GM12878 (cell line): ENCODE measurements at regions not wholly inside any gene's neighbourhood (a gene's known extent, or its start where the extent isn't known, plus 50 kb on each side); places are given as distances from the start of the nearest gene placed in this dataset.

Experiments
- ATAC-seq: fragments of 200-7000 bp; cut with Tn5 transposase; 3 replicates; pipeline ENCODE4 v1.9.1; 2020; ENCODE audit warnings: mild to moderate bottlenecking, moderate library complexity
- BruUV-seq: library from RNA; stranded (reverse); fragments of 400-500 nt; replicated peaks from 2 replicates; lab custom pipeline; 2021; lab: Mats Ljungman, UMichigan
- CTCF ChIA-PET: fragments of 300-600 bp; sonication (Branson Sonifier 250); formaldehyde crosslinking; extraction: SDS; loops from one replicate; lab custom pipeline; 2021; ENCODE audit warnings: inconsistent platforms; lab: Yijun Ruan, JAX
- POLR2A ChIA-PET: fragments of 350-600 bp; formaldehyde crosslinking; extraction: SDS; loops from one replicate; lab custom pipeline; 2021; ENCODE audit warnings: inconsistent platforms; lab: Charles Lee
- RAD21 ChIA-PET: fragments of 300-600 bp; sonication (Branson Sonifier 250); formaldehyde crosslinking; loops from one replicate; lab custom pipeline; 2023; ENCODE audit warnings: antibody characterized with exemption; ENCODE audit not compliant: unreplicated experiment; lab: Charles Lee
- SMC1A ChIA-PET: fragments of 300-600 bp; sonication (Branson Sonifier 250); formaldehyde crosslinking; loops from one replicate; lab custom pipeline; 2023; ENCODE audit not compliant: unreplicated experiment, uncharacterized antibody; lab: Charles Lee
- DNase-seq: peaks from one replicate; pipeline ENCODE4 v3.0.0-alpha.2; 2011; ENCODE audit warnings: low read depth, low spot score
- FAIRE-seq: peaks from 3 replicates; lab custom pipeline; 2011; peaks lifted over from hg19 to GRCh38; lab: Jason Lieb, UNC
- H2AFZ ChIP-seq: 2 replicates; pipeline ENCODE4 v1.6.0; 2011; ENCODE audit warnings: low read depth, low read length, control low read depth; ENCODE audit not compliant: control insufficient read depth
- H3K27ac ChIP-seq: 2 replicates; pipeline ENCODE4 v1.5.1; 2011; ENCODE audit warnings: control low read depth; ENCODE audit not compliant: control insufficient read depth, insufficient read depth
- H3K27me3 ChIP-seq, 2 experiments: replicated peaks in 1 of 2; 2 replicates each; pipeline versions ENCODE4 v1.6.0 to v1.6.1; 2011; ENCODE audit warnings: low read length in 1 of 2; ENCODE audit not compliant: control insufficient read depth in 2 of 2, insufficient read depth in 2 of 2
- H3K36me3 ChIP-seq, 2 experiments: 2 replicates each; pipeline ENCODE4 v1.5.1; 2011; ENCODE audit warnings: low read length in 1 of 2; ENCODE audit not compliant: control insufficient read depth in 2 of 2, insufficient read depth in 2 of 2
- H3K4me1 ChIP-seq: 2 replicates; pipeline ENCODE4 v1.6.1; 2011; ENCODE audit warnings: mild to moderate bottlenecking, low read length, moderate library complexity, mixed read lengths; ENCODE audit not compliant: control insufficient read depth, insufficient read depth
- H3K4me2 ChIP-seq: 2 replicates; pipeline ENCODE4 v1.6.0; 2011; ENCODE audit warnings: control low read depth; ENCODE audit not compliant: control insufficient read depth, insufficient read depth
- H3K4me3 ChIP-seq: fragments of 200-600 bp; sonication (generic); 2 replicates; pipeline ENCODE4 v1.5.1; 2016
- H3K79me2 ChIP-seq: 2 replicates; pipeline ENCODE4 v1.6.0; 2011; ENCODE audit warnings: low read length; ENCODE audit not compliant: control insufficient read depth, insufficient read depth
- H3K9ac ChIP-seq: 2 replicates; pipeline ENCODE4 v1.8.0; 2011; ENCODE audit warnings: low read length, control low read depth, mixed read lengths; ENCODE audit not compliant: control insufficient read depth, insufficient read depth
- H3K9me3 ChIP-seq: replicated peaks from 3 replicates; pipeline ENCODE4 v1.5.1; 2011; ENCODE audit warnings: mild to moderate bottlenecking, low read length; ENCODE audit not compliant: control insufficient read depth, insufficient read depth
- H4K20me1 ChIP-seq: 2 replicates; pipeline ENCODE4 v1.6.0; 2011; ENCODE audit not compliant: control insufficient read depth, insufficient read depth
- BACH1 ChIP-seq: fragments of 450-650 bp; IDR thresholded peaks from 2 replicates; pipeline ENCODE4 v1.6.1; 2017; ENCODE audit warnings: mild to moderate bottlenecking, borderline replicate concordance
- CREM ChIP-seq: IDR thresholded peaks from 2 replicates; pipeline ENCODE4 v1.6.1; 2014; ENCODE audit warnings: antibody characterized with exemption, low read depth
- NR2C1 ChIP-seq: fragments of 450-650 bp; IDR thresholded peaks from 2 replicates; pipeline ENCODE4 v1.6.1; 2017; ENCODE audit warnings: antibody characterized with exemption, mild to moderate bottlenecking, moderate library complexity
- NR2C2 ChIP-seq: IDR thresholded peaks from 2 replicates; pipeline ENCODE4 v1.6.1; 2011; ENCODE audit warnings: borderline replicate concordance, low read depth; ENCODE audit not compliant: control insufficient read depth, insufficient read length
- REST ChIP-seq: IDR thresholded peaks from 2 replicates; pipeline ENCODE4 v1.6.1; 2012; ENCODE audit warnings: mild to moderate bottlenecking, low read depth, low read length
- STAT1 ChIP-seq: fragments of 450-650 bp; conservative IDR thresholded peaks from 2 replicates; pipeline ENCODE4 v1.6.1; 2014; ENCODE audit warnings: antibody characterized with exemption, mild to moderate bottlenecking
- WGBS: methylation state at CpG from one replicate; pipeline ENCODE4 v1.1.6; 2016; ENCODE audit warnings: low lambda C conversion rate; ENCODE audit not compliant: insufficient replicate concordance, insufficient coverage; ENCODE audit errors: missing lambda C conversion rate; 5-methylcytosine and 5-hydroxymethylcytosine counted together
- in situ Hi-C: fragments of 300-500 bp; cut with MboI; formaldehyde crosslinking; loops from 9 replicates; pipeline ENCODE4 v1.14.3; 2018; ENCODE audit warnings: mixed read lengths
- intact Hi-C: fragments of 100-400 bp; cut with micrococcal nuclease; formaldehyde crosslinking; loops from one replicate; pipeline ENCODE4 v1.14.2; 2022; ENCODE audit not compliant: unreplicated experiment

DNA sequence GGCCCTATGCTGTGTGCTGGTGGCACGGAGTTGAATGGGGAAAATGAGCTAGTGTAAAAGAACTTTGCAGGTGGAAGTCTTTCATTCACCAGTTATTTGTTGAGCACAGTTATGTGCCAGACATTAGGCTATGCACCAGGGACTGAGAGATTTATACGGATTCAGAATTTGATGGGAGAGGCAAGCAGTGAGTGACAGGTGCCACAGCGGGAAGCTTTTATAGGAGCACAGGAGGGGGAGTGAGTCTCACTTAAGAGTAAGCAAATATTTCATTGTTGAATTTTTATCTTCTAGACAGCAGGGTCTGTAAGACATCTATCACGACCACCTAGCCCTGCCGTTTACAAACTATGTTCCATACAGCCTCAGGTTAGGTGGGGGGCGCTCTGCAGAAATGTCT, 320.6 kb downstream of the SNAPC1 start:
- 37% methylated on average over 6 of the region's 6 CpGs for WGBS

More for the DNA sequence above, 320.6 kb downstream of the SNAPC1 start:
- ChIA-PET CTCF (interaction anchor here (0.7 to 1.6 kb wide), 2 partner anchors 12 to 13 kb away, joined by 3 to 4 read pairs; no protein-coding TSS in a partner anchor), SMC1A (interaction anchor here (0.9 to 6.7 kb wide), 5 partner anchors 13 to 157 kb away, joined by 3 to 87 read pairs (median 9); no protein-coding TSS in a partner anchor), RAD21 (interaction anchor here (1.3 to 1.8 kb wide), 3 partner anchors 15 to 44 kb away, joined by 3 to 7 read pairs (median 6); no protein-coding TSS in a partner anchor), POLR2A (no interaction called here)
- Histone ChIP-seq H4K20me1 (no peaks in the 10 kb centered on the region), H3K4me1 (peaks cover 40% of the 10 kb centered on the region), H3K4me2 (no peak overlapping the region), H3K27ac (no peak overlapping the region), H3K9ac (no peak overlapping the region), H3K79me2 (no peaks in the 10 kb centered on the region), H3K36me3 (no peaks in the 10 kb centered on the region), H3K9me3 (no peaks in the 10 kb centered on the region; the same call in 2 of the 3 replicates), H2AFZ (no peak overlapping the region), H3K27me3 (no peaks in the 10 kb centered on the region), H3K4me3 (no peak overlapping the region)
- FAIRE-seq, result no peak
- in situ Hi-C loops (no loop called here), intact Hi-C loops (no loop called here)
- no peak for DNase-seq
- no TSS peak for BruUV-seq
- no peak for ATAC-seq
- TF ChIP-seq STAT1 (no peak), NR2C1 (no peak), REST (no peak), NR2C2 (no peak), CREM (no peak), BACH1 (no peak)
